ENCODE measurements at regions not wholly inside any gene's neighbourhood (a gene's known extent, or its start where the extent isn't known, plus 50 kb on each side); places are given as distances from the start of the nearest gene placed in this dataset.

DNA sequence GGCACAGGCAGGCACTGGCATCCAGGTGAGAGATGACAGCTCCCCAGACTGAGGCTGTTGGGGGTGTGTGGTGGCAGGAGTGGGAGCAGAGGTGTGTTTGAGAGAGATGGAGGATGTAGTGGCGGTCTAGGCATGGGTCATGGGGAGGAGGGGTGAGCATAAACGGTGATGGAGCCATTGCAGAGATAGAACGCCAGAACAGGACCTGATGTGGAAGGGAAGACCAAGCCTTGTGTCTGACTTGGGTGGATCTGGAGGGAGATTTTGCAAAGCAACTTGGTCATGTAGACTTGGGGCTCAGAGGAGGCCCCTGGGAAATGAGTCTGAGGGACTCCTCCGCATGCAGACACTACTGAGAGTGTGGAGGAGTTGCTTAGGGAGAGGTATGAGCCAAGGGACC, 50.0 kb upstream of the CLDN5 start:
- TF ChIP-seq CREB1 (IDR thresholded peaks at IDR 0.05; ENCODE audit: low read depth) (no peak), TAF1 (IDR thresholded peaks at IDR 0.05; ENCODE audit: low read depth) (no peak), RAD21 (IDR thresholded peaks at IDR 0.05; ENCODE audit: low read depth) (no peak), NFIC (IDR thresholded peaks at IDR 0.05) (no peak), TCF12 (IDR thresholded peaks at IDR 0.05; ENCODE audit: low read depth) (no peak), EGR1 (IDR thresholded peaks at IDR 0.05) (no peak), YY1 (IDR thresholded peaks at IDR 0.05; ENCODE audit: low read depth) (no peak), EP300 (IDR thresholded peaks at IDR 0.05; ENCODE audit: borderline replicate concordance) (no peak), FOXM1 (IDR thresholded peaks at IDR 0.05; ENCODE audit: borderline replicate concordance, low read depth) (no peak), ZBTB7A (IDR thresholded peaks at IDR 0.05; ENCODE audit: low read depth) (no peak), CEBPB (IDR thresholded peaks at IDR 0.05) (no peak), TEAD4 (IDR thresholded peaks at IDR 0.05) (no peak)
- TF ChIP-seq, protein P1, sequence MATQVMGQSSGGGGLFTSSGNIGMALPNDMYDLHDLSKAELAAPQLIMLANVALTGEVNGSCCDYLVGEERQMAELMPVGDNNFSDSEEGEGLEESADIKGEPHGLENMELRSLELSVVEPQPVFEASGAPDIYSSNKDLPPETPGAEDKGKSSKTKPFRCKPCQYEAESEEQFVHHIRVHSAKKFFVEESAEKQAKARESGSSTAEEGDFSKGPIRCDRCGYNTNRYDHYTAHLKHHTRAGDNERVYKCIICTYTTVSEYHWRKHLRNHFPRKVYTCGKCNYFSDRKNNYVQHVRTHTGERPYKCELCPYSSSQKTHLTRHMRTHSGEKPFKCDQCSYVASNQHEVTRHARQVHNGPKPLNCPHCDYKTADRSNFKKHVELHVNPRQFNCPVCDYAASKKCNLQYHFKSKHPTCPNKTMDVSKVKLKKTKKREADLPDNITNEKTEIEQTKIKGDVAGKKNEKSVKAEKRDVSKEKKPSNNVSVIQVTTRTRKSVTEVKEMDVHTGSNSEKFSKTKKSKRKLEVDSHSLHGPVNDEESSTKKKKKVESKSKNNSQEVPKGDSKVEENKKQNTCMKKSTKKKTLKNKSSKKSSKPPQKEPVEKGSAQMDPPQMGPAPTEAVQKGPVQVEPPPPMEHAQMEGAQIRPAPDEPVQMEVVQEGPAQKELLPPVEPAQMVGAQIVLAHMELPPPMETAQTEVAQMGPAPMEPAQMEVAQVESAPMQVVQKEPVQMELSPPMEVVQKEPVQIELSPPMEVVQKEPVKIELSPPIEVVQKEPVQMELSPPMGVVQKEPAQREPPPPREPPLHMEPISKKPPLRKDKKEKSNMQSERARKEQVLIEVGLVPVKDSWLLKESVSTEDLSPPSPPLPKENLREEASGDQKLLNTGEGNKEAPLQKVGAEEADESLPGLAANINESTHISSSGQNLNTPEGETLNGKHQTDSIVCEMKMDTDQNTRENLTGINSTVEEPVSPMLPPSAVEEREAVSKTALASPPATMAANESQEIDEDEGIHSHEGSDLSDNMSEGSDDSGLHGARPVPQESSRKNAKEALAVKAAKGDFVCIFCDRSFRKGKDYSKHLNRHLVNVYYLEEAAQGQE (IDR thresholded peaks at IDR 0.05; ENCODE audit: low read depth) = no peak
- TF ChIP-seq, protein P2, sequence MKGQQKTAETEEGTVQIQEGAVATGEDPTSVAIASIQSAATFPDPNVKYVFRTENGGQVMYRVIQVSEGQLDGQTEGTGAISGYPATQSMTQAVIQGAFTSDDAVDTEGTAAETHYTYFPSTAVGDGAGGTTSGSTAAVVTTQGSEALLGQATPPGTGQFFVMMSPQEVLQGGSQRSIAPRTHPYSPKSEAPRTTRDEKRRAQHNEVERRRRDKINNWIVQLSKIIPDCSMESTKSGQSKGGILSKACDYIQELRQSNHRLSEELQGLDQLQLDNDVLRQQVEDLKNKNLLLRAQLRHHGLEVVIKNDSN (IDR thresholded peaks at IDR 0.05) = no peak

DNA sequence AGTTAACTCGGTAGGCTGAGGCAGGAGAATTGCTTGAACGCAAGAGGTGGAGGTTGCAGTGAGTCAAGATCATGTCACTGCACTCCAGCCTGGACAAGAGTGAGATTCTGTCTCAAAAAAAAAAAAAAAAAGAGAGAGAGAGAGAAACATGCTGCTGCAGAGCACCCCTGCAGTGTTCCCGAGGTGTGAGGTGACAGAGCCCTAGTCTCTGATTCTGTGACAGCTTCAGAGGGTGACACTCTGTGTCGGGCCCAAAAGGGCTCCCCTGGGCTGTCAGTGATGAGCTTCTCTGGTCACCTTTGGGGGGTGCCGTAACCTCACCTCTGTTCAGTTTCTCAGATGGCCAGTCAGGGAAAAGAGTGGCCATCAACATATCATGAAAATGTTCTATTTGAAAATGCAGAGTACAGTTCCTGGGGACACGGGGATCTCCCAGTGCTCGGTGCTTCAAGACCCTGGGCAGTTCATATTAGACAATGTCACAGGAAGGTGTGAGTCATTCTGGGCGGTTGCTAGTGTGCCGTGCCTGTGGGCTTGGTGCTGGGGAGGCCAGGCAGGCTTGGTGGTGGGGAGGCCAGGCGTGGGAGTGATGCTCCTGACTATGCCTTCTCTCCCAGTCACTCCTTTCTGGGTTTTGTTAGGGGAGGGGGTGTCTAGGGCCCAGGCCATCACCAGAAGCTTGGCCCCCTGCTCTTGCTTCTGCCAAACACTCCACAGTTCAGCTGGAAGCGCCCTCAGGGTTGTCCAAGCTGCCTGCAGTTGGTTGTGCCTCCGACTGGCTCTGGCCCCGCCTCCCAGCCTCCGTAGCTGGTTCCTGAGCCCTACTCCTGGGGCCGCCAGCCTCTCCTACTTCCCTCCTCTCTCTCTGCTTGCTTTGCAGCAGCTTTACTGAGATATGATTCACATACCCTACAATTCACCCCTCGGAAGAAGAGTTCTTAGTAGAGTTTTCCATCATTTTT, 52.5 kb upstream of the CLDN5 start:
- TF ChIP-seq, protein P3, sequence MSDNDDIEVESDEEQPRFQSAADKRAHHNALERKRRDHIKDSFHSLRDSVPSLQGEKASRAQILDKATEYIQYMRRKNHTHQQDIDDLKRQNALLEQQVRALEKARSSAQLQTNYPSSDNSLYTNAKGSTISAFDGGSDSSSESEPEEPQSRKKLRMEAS (IDR thresholded peaks at IDR 0.05) = no peak
- no peak for TF ChIP-seq EGR1 (IDR thresholded peaks at IDR 0.05)
- no peak for TF ChIP-seq CEBPB (IDR thresholded peaks at IDR 0.05)
- TF ChIP-seq RAD21 (IDR thresholded peaks at IDR 0.05; ENCODE audit: low read depth) = peak; percentile 26; the same call in 1 of the 2 replicates

DNA sequence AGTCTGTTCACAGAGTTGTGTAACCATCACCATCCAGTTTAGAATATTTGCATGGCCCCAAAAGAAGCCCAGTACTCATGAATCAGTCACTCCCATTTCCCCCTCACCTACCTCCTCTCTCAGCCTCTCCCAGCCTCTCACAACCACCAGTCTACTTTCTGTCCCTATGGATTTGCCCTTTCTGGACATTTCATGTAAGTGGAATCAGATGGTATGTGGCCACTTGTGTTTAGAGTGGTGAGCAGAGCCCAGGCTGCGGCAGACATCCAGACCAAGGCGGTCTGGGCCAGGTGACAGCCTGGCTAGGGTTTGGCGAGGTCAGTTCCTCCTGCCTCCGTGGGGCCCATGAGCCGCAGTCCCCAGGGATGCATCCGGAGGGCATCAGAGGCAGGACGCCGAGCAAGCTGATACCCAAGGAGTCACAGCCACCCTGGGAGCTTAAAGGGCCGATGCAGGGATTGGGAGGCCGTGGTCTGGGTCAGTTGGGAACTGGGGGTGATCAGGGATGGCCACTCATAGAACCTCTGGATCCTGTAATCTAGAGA, 53.3 kb upstream of the CLDN5 start:
- TF ChIP-seq, protein P1 (IDR thresholded peaks at IDR 0.05; ENCODE audit: low read depth) = no peak
- no peak for TF ChIP-seq CREB1 (IDR thresholded peaks at IDR 0.05; ENCODE audit: low read depth)
- no peak for TF ChIP-seq ZBTB7A (IDR thresholded peaks at IDR 0.05; ENCODE audit: low read depth)
- no peak for TF ChIP-seq EGR1 (IDR thresholded peaks at IDR 0.05)
- TF ChIP-seq, protein P3 (IDR thresholded peaks at IDR 0.05) = no peak
- TF ChIP-seq EP300 (IDR thresholded peaks at IDR 0.05; ENCODE audit: borderline replicate concordance) = no peak
- no peak for TF ChIP-seq RAD21 (IDR thresholded peaks at IDR 0.05; ENCODE audit: low read depth)
- no peak for TF ChIP-seq NFIC (IDR thresholded peaks at IDR 0.05)
- no peak for TF ChIP-seq YY1 (IDR thresholded peaks at IDR 0.05; ENCODE audit: low read depth)
- TF ChIP-seq TAF1 (IDR thresholded peaks at IDR 0.05; ENCODE audit: low read depth) = no peak
- TF ChIP-seq FOXM1 (IDR thresholded peaks at IDR 0.05; ENCODE audit: borderline replicate concordance, low read depth) = no peak

DNA sequence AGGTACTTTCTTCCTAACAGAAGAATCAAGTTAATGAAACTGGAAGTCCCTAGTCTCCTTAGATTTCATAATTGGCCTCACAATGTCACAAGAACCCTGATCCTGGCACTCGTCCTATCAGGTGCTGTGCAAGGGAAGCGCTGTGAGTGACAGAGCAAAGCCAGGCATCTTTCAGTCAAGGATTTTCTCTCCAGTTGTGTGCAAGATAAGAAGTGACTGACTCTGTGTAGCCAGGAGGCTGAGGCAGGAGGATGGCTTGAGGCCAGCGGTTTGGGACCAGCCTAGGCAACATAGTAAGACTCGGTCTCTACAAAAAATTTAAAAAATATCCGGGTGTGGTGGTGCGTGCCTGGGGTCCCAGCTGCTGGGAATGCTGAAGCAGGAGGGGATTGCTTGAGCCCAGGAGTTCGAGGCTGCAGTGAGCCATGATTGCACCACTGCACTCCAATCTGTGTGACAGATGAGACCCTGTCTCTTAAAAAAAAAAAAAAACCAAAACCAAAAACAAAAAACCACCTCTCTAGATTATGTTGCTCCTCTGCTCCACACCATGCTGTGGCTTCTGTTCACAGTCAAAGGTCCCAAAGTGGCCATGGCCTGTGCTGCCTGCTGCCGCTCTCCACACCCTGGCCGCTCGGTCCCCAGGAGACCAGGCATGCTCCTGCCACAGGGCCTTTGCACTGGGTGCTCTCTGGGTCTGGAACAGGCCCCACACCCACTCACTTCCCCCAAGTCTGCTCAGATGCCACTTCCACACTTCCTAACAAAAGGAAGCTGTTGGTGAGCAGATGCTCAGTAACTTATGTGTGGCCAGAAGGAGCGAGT, 54.2 kb upstream of the CLDN5 start:
- TF ChIP-seq CEBPB (IDR thresholded peaks at IDR 0.05) (no peak), TEAD4 (IDR thresholded peaks at IDR 0.05) (no peak), CREB1 (IDR thresholded peaks at IDR 0.05; ENCODE audit: low read depth) (no peak), EP300 (IDR thresholded peaks at IDR 0.05; ENCODE audit: borderline replicate concordance) (no peak)

DNA sequence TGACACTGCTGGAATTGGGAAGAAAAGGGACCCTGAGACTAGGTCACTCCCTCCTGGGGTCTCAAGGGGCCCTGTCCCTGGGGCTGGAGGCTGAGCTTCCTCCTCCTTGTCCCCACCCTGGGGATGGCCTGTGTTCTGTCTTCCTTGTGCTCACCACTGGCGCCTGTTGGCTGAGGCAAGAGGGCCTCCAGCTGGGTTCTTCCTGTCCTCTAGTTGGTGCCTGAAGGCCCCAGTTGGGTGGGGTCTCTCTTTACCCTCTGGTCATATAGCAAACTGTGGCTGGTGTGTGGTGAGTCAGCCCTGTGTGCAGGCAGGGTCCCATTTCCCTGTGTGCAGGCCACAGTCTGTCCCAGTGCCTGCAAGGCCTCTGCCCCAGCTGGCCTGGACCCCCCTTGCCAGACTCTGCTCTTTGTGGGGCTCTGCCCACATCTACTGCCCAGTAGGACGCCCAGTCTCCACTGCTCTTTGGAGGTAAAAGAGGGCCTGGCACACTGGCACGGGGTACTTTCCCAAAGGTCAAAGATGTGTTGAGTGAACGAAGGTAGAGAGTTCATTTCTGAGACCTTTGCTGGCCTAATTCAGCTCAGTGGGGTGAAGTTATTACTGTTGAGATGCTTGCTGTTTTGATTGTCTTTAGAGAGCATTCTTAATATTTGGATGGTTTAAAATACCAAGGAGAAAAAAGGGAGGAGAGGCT, 55.1 kb upstream of the CLDN5 start:
- TF ChIP-seq NFIC (IDR thresholded peaks at IDR 0.05) (no peak), FOXM1 (IDR thresholded peaks at IDR 0.05; ENCODE audit: borderline replicate concordance, low read depth) (no peak), CEBPB (IDR thresholded peaks at IDR 0.05) (no peak), CREB1 (IDR thresholded peaks at IDR 0.05; ENCODE audit: low read depth) (no peak), ZBTB7A (IDR thresholded peaks at IDR 0.05; ENCODE audit: low read depth) (no peak)
- TF ChIP-seq, protein P3 (IDR thresholded peaks at IDR 0.05) = no peak
- TF ChIP-seq, protein P1 (IDR thresholded peaks at IDR 0.05; ENCODE audit: low read depth) = no peak
- TF ChIP-seq, protein P2 (IDR thresholded peaks at IDR 0.05) = no peak
